GM12864 (cell line): ENCODE measurements at regions not wholly inside any gene's neighbourhood (a gene's known extent, or its start where the extent isn't known, plus 50 kb on each side); places are given as distances from the start of the nearest gene placed in this dataset.

Source experiments
- DNase-seq: peaks from one replicate; pipeline ENCODE4 v3.0.0-alpha.2; 2011; ENCODE audit warnings: low read depth
- H3K4me3 ChIP-seq: 2 replicates; pipeline ENCODE4 v1.5.1; 2011; ENCODE audit warnings: mild to moderate bottlenecking, low read depth, low read length, control low read depth
- CTCF ChIP-seq: IDR thresholded peaks from 2 replicates; pipeline ENCODE4 v1.5.1; 2011; ENCODE audit warnings: low read depth, mild to moderate bottlenecking, moderate library complexity, low read length, control low read depth, inconsistent platforms; ENCODE audit errors: missing control alignments

GRCh38 chr2:234570476-234570875 lies 73.6 kb upstream of the ARL4C start:
- no peak for DNase-seq
- no peak for TF ChIP-seq CTCF
- H3K4me3 ChIP-seq, result no peak overlapping the region

- no peak for TF ChIP-seq CTCF
- no peak overlapping the region for H3K4me3 ChIP-seq
- DNase-seq, result no peak
Measured at GRCh38 chr2:234569776-234570430, 73.0 kb upstream of the ARL4C start.

- H3K4me3 ChIP-seq, result no peak overlapping the region
- DNase-seq, result no peak
- TF ChIP-seq CTCF, result no peak
Measured at GRCh38 chr2:234566622-234567021, 69.7 kb upstream of the ARL4C start.

- TF ChIP-seq CTCF, result no peak
Measured at GRCh38 chr2:234565842-234566619, 69.2 kb upstream of the ARL4C start.

GRCh38 chr2:234565201-234565600 lies 68.3 kb upstream of the ARL4C start:
- H3K4me3 ChIP-seq, result no peak overlapping the region
- no peak for TF ChIP-seq CTCF
- no peak for DNase-seq

More at GRCh38 chr2:234565842-234566619, 69.2 kb upstream of the ARL4C start:
- no peak overlapping the region for H3K4me3 ChIP-seq
- no peak for DNase-seq

GRCh38 chr2:234564699-234565098 lies 67.8 kb upstream of the ARL4C start:
- no peak for DNase-seq
- no peak for TF ChIP-seq CTCF
- H3K4me3 ChIP-seq, result no peak overlapping the region
